GM12873 (cell line): ENCODE measurements at regions not wholly inside any gene's neighbourhood (a gene's known extent, or its start where the extent isn't known, plus 50 kb on each side); places are given as distances from the start of the nearest gene placed in this dataset.

Source experiments
- TF ChIP-seq, protein P1 (sequence below): IDR thresholded peaks from 2 replicates; pipeline ENCODE4 v1.5.1; 2012; ENCODE audit warnings: low read depth, mild to moderate bottlenecking, moderate library complexity, low read length, control low read depth; ENCODE audit not compliant: insufficient read depth; ENCODE audit errors: missing control alignments

- TF ChIP-seq, protein P1, sequence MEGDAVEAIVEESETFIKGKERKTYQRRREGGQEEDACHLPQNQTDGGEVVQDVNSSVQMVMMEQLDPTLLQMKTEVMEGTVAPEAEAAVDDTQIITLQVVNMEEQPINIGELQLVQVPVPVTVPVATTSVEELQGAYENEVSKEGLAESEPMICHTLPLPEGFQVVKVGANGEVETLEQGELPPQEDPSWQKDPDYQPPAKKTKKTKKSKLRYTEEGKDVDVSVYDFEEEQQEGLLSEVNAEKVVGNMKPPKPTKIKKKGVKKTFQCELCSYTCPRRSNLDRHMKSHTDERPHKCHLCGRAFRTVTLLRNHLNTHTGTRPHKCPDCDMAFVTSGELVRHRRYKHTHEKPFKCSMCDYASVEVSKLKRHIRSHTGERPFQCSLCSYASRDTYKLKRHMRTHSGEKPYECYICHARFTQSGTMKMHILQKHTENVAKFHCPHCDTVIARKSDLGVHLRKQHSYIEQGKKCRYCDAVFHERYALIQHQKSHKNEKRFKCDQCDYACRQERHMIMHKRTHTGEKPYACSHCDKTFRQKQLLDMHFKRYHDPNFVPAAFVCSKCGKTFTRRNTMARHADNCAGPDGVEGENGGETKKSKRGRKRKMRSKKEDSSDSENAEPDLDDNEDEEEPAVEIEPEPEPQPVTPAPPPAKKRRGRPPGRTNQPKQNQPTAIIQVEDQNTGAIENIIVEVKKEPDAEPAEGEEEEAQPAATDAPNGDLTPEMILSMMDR: no peak
Observed at GRCh38 chr11:112477152-112477551, 216.5 kb upstream of the PLET1 start.

DNA sequence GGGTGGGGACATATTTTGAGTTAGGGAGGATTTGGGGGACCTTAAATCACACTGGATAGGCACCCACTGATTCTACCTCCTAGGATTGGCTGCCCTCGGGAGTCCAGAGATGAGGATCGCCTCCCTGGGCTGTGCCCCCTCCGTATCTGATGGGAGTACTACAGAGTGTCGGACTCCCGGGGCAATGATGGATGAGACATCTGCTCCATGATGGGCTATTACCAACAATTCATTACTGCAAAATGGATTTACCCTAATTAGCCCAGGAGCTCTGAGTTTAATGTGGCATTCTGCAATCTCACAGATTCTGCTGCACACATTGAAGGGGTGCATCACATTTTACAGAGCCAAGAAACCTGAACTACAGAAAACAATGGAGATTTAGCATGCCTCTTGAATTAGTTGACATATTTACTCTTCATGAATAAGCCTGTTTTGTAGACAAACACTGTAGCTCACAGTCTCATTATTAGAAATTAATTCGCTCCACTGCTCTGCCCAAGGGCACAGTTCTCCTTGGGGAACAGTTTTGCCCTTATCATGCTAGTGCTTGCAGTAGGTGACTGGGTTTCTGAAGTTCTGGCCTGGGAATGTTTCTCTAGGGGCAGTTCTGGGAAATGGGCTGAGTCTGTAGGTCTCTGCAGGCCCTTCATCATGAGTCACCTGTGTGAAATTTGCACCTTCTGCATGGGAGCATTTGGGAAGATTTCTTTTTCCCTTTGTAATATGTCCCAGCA is 217.1 kb upstream of the PLET1 start:
- TF ChIP-seq, protein P1: no peak

DNA sequence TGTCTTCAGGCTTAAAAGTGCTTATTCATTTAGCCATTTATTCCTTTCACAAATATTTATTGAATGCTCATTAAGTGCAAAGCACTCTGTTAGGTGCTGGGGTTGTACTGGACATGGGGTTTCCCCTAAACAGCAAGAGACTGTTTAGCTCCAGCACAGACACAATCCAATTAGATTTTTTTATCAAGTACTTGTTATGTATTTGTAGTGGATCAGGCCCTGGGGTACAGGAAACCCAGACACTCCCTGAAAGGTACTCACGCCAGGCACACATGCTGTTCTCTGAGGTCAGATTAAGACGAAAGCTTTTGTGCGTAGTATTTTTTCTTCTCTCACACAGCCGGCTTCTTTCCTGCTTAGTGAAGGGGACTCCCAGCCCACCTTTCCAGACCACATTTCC is 218.1 kb upstream of the PLET1 start:
- TF ChIP-seq, protein P1: no peak

DNA sequence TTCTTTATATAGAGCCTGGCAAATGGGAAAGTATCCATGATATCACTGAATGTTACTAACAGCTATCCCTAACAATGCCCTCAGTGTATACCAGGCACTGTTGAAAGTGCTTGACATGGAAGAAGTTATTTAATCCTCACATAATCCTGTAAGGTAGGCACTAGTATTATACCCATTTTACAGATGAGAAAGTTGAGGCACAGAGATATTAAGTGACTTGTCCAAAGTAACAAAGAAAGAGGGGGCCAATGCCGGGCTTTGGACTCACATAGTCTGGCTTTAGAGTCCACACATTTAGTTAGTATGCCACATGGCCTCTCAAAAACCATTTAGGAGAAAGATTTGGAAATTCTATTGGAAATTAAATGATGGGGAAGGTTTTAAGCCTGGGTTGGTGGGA is 220.8 kb upstream of the PLET1 start:
- TF ChIP-seq, protein P1: no peak

- TF ChIP-seq, protein P1: no peak
Observed at GRCh38 chr11:112481893-112482292, 221.2 kb upstream of the PLET1 start.

DNA sequence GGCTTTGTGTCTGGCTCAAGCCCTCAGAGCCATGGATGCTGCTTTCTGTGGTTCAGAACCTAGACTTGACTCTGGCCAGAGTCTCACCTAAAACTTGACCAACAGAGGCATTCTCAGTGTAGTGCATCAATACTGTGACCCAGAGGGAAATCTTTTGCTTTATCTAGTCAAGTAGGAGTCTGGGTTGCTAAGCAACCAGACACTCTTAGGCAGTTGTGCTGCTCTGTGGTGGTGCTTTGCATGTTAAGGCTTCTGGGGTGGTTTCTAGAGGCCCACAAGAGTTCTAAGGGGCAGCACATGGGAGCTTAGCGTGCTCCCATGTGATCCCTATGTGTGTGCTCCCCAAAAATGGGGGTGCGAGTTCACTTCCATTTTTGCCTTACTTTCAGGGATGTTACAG is 224.6 kb upstream of the PLET1 start:
- TF ChIP-seq, protein P1: no peak

DNA sequence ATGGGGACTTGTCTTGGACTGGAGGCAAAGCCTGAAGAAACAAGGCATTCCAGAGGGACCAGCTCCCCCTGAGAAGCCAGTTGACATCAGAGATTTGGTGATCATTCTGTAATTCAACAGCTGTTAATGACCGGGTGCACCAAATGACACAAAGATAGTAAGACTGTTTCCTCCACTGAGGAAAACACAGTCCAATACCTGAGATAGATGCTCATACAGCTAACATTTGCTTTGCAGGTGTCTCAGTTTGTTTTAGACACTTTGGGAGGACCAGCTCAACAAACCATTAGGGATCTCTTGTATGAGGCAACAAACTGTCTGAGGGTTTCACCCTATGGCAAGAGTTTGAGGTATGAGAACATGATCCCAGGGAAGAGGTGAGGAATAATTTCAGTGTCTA is 237.2 kb upstream of the PLET1 start:
- TF ChIP-seq, protein P1: no peak
